ENCODE measurements at regions not wholly inside any gene's neighbourhood (a gene's known extent, or its start where the extent isn't known, plus 50 kb on each side); places are given as distances from the start of the nearest gene placed in this dataset.

DNA sequence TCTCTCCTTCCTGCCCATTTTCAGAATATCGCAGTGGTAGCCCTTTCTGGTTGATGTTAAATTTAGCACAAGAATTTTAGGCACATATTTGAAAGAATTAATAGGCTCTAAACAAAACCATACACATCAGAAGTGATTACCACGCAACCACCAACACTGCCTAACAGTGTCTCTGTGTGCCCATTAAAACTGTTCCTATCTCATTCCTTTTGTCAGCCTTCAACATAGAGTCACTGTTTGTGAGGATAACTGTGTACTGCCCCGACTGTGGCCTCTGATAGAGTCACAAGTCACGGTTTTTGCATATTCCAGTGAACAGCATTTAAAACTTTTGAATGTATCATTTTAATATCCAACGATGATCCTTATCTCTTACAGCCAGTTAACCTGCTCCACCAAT is 116.8 kb upstream of the TNFAIP3 start:
- Histone ChIP-seq H3K4ac (replicated peaks; ENCODE audit: insufficient read length, low read depth, low read length) (no peak overlapping the region), H4K91ac (replicated peaks; ENCODE audit: insufficient read length, low read length) (no peak overlapping the region), H2AFZ (ENCODE audit: low read length) (0 out of 2 replicates have a peak overlapping the region, but pooled peaks have one; percentile 41), H3K4me3 (ENCODE audit: extremely low read depth in 1 of 4, insufficient read depth in 2 of 4, low read depth in 3 of 4, low read length in 4 of 4) (no peak overlapping the region), H2BK120ac (replicated peaks; ENCODE audit: low read depth, low read length) (no peak overlapping the region), H3K27me3 (replicated peaks in 1 of 4; ENCODE audit: control insufficient read depth in 3 of 4, extremely low read depth in 1 of 4, insufficient read depth in 3 of 4, low read length in 3 of 4) (no peaks in the 10 kb centered on the region), H4K20me1 (replicated peaks in 1 of 2; ENCODE audit: control insufficient read depth in 1 of 2, insufficient read depth in 2 of 2, low read length in 2 of 2) (no peaks in the 10 kb centered on the region), H3K4me2 (ENCODE audit: insufficient read depth in 1 of 2, low read depth in 2 of 2, low read length in 2 of 2) (no peak overlapping the region), H3K79me1 (ENCODE audit: low read depth, low read length) (no peaks in the 10 kb centered on the region), H4K5ac (ENCODE audit: insufficient read length, low read depth, low read length) (no peak overlapping the region), H4K8ac (ENCODE audit: extremely low read depth, insufficient read depth, low read length) (no peak overlapping the region), H3K56ac (replicated peaks; ENCODE audit: insufficient read length, low read depth, low read length) (no peak overlapping the region), H2BK5ac (ENCODE audit: low read depth, low read length) (no peak overlapping the region), H3K14ac (ENCODE audit: insufficient read length) (no peak overlapping the region), H2BK20ac (ENCODE audit: low read length) (no peak overlapping the region), H3K27ac (ENCODE audit: low read depth, low read length) (no peak overlapping the region), H3K4me1 (replicated peaks in 1 of 4; ENCODE audit: control insufficient read depth in 3 of 4, insufficient read depth in 4 of 4, low read length in 3 of 4) (no peaks in the 10 kb centered on the region), H3K9ac (replicated peaks in 1 of 4; ENCODE audit: extremely low read depth in 1 of 4, low read depth in 3 of 4, low read length in 3 of 4) (no peak overlapping the region), H3K79me2 (ENCODE audit: control insufficient read depth in 1 of 2, insufficient read depth in 2 of 2, low read length in 2 of 2) (no peaks in the 10 kb centered on the region), H3K18ac (ENCODE audit: extremely low read depth, low read length) (no peak overlapping the region), H3K9me3 (ENCODE audit: insufficient read depth in 2 of 2, low read depth in 1 of 2, low read length in 1 of 2) (no peaks in the 10 kb centered on the region), H2AK5ac (ENCODE audit: low read depth, low read length) (no peak overlapping the region), H2BK12ac (ENCODE audit: low read depth, low read length) (no peak overlapping the region), H3K23me2 (ENCODE audit: low read depth, low read length) (no peaks in the 10 kb centered on the region; the same call in 1 of the 2 replicates), H3K23ac (ENCODE audit: insufficient read length) (no peak overlapping the region), H3K36me3 (ENCODE audit: control insufficient read depth in 2 of 4, insufficient read depth in 4 of 4, low read length in 3 of 4) (no peaks in the 10 kb centered on the region), H2BK15ac (ENCODE audit: low read length) (no peak overlapping the region)
- FAIRE-seq, result no peak
- POLR2A ChIA-PET (ENCODE audit: partially characterized antibody), result no interaction called here
- CTCF ChIA-PET (ENCODE audit: partially characterized antibody), result no interaction called here
- DNase-seq (ENCODE audit: low read depth in 1 of 2, low spot score in 2 of 2), result no peak
- TF ChIP-seq RNF2 (IDR thresholded peaks at IDR 0.05; ENCODE audit: borderline replicate concordance, low read depth, low read length, missing control alignments, poor library complexity, severe bottlenecking), result no peak
- TF ChIP-seq, protein P1, sequence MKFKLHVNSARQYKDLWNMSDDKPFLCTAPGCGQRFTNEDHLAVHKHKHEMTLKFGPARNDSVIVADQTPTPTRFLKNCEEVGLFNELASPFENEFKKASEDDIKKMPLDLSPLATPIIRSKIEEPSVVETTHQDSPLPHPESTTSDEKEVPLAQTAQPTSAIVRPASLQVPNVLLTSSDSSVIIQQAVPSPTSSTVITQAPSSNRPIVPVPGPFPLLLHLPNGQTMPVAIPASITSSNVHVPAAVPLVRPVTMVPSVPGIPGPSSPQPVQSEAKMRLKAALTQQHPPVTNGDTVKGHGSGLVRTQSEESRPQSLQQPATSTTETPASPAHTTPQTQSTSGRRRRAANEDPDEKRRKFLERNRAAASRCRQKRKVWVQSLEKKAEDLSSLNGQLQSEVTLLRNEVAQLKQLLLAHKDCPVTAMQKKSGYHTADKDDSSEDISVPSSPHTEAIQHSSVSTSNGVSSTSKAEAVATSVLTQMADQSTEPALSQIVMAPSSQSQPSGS (IDR thresholded peaks at IDR 0.05; ENCODE audit: low read length), result no peak
- no peak for TF ChIP-seq RXRA (IDR thresholded peaks at IDR 0.05; ENCODE audit: insufficient read depth, low read depth, low read length)
- no peak for TF ChIP-seq TCF12 (IDR thresholded peaks at IDR 0.05; ENCODE audit: low read depth, low read length)
- TF ChIP-seq TAF7 (optimal IDR thresholded peaks at IDR 0.05; ENCODE audit: borderline replicate concordance, low read depth, low read length), result no peak
- no peak for TF ChIP-seq FOSL1 (IDR thresholded peaks at IDR 0.05; ENCODE audit: insufficient read depth, low read depth, low read length)
- TF ChIP-seq CEBPB (IDR thresholded peaks at IDR 0.05; ENCODE audit: low read depth, low read length), result no peak
- WGBS, 2 experiments (ENCODE audit: extremely low coverage in 1 of 2, insufficient coverage in 1 of 2, insufficient read length in 1 of 2, insufficient replicate concordance in 2 of 2, low coverage in 1 of 2, low lambda C conversion rate in 2 of 2, missing lambda C conversion rate in 1 of 2), result 91% methylated on average over 5 of the region's 5 CpGs; no CpG with 5 or more reads in 1 of the 2 experiments

Measured in H1 (cell line).